Panc1 (cell line): ENCODE measurements at regions not wholly inside any gene's neighbourhood (a gene's known extent, or its start where the extent isn't known, plus 50 kb on each side); places are given as distances from the start of the nearest gene placed in this dataset.

Source experiments
- POLR2AphosphoS5 ChIP-seq: IDR thresholded peaks from 2 replicates; pipeline ENCODE4 v1.6.1; 2012; ENCODE audit warnings: mild to moderate bottlenecking, low read depth, low read length, moderate library complexity
- SIN3A ChIP-seq: IDR thresholded peaks from 2 replicates; pipeline ENCODE4 v1.6.1; 2012; ENCODE audit warnings: low read depth, mild to moderate bottlenecking, low read length, moderate library complexity, borderline replicate concordance; ENCODE audit not compliant: insufficient read depth
- TF ChIP-seq, protein P1 (sequence below), 2 experiments: IDR thresholded peaks; 2 replicates each; pipeline ENCODE4 v1.6.1; 2011 to 2012; ENCODE audit warnings: low read depth in 2 of 2, control low read depth in 1 of 2, low read length in 1 of 2, mild to moderate bottlenecking in 1 of 2, moderate library complexity in 1 of 2; ENCODE audit not compliant: insufficient read depth in 1 of 2
- TF ChIP-seq, protein P2 (sequence below): fragments of 450-650 bp; IDR thresholded peaks from 2 replicates; pipeline ENCODE4 v1.5.1; 2017; ENCODE audit warnings: mild to moderate bottlenecking

DNA sequence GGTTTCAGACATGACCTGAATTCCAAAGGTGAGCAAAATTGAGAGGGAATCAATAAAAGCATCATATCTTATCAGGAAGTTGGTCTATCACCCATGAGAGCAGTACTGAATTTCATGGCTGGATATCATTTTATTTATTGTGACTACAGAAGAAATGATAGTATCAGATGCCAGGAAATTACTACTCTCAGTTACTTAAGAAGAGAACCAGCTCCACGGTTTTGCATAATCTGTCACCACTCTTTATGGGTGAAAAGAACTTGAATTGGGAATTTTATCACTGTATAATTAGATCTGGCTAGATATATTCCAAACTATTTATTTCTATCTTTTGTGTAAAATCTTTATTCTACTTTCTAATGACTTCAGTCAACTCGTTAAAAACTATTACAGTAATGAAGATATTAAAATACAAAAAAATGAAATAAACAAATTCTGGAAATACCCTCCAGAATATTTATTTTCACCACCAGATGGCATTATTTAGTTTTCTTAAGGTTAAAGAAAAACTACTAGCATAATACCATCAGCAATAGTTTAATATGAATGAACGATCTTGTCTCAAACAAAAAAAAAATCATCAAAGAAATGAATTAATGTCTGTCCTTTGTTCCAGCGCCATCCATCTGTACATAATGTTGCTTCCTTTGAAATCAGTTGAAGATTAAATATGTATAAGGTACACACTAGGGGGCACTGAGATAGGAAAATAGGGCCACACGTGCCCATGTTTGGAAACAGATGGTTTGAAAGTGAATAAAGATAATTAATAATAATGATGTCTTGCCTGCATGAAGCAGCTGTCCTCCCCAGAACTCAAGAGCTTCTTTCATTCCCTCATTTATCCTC is 84.7 kb upstream of the SLCO6A1 start:
- TF ChIP-seq, protein P1, sequence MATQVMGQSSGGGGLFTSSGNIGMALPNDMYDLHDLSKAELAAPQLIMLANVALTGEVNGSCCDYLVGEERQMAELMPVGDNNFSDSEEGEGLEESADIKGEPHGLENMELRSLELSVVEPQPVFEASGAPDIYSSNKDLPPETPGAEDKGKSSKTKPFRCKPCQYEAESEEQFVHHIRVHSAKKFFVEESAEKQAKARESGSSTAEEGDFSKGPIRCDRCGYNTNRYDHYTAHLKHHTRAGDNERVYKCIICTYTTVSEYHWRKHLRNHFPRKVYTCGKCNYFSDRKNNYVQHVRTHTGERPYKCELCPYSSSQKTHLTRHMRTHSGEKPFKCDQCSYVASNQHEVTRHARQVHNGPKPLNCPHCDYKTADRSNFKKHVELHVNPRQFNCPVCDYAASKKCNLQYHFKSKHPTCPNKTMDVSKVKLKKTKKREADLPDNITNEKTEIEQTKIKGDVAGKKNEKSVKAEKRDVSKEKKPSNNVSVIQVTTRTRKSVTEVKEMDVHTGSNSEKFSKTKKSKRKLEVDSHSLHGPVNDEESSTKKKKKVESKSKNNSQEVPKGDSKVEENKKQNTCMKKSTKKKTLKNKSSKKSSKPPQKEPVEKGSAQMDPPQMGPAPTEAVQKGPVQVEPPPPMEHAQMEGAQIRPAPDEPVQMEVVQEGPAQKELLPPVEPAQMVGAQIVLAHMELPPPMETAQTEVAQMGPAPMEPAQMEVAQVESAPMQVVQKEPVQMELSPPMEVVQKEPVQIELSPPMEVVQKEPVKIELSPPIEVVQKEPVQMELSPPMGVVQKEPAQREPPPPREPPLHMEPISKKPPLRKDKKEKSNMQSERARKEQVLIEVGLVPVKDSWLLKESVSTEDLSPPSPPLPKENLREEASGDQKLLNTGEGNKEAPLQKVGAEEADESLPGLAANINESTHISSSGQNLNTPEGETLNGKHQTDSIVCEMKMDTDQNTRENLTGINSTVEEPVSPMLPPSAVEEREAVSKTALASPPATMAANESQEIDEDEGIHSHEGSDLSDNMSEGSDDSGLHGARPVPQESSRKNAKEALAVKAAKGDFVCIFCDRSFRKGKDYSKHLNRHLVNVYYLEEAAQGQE (IDR thresholded peaks at IDR 0.05; ENCODE audit: insufficient read depth in 1 of 2, low read depth in 2 of 2, low read length in 1 of 2), result no peak
- TF ChIP-seq, protein P2, sequence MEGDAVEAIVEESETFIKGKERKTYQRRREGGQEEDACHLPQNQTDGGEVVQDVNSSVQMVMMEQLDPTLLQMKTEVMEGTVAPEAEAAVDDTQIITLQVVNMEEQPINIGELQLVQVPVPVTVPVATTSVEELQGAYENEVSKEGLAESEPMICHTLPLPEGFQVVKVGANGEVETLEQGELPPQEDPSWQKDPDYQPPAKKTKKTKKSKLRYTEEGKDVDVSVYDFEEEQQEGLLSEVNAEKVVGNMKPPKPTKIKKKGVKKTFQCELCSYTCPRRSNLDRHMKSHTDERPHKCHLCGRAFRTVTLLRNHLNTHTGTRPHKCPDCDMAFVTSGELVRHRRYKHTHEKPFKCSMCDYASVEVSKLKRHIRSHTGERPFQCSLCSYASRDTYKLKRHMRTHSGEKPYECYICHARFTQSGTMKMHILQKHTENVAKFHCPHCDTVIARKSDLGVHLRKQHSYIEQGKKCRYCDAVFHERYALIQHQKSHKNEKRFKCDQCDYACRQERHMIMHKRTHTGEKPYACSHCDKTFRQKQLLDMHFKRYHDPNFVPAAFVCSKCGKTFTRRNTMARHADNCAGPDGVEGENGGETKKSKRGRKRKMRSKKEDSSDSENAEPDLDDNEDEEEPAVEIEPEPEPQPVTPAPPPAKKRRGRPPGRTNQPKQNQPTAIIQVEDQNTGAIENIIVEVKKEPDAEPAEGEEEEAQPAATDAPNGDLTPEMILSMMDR, result peak; percentile 45; the same call in 1 of the 2 replicates
- TF ChIP-seq SIN3A (no peak), POLR2AphosphoS5 (no peak)
